K562 (cell line): ENCODE measurements at regions not wholly inside any gene's neighbourhood (a gene's known extent, or its start where the extent isn't known, plus 50 kb on each side); places are given as distances from the start of the nearest gene placed in this dataset.

Experiments used
- ATAC-seq: fragments of 200-7000 bp; cut with Tn5 transposase; 3 replicates; pipeline ENCODE4 v1.9.1; 2020; ENCODE audit warnings: moderate library complexity
- BruUV-seq: library from RNA; stranded (reverse); fragments of 400-500 nt; replicated peaks from 2 replicates; lab custom pipeline; 2021; lab: Mats Ljungman, UMichigan
- CTCF ChIA-PET: fragments of 300-600 bp; formaldehyde crosslinking; extraction: SDS; loops from one replicate; lab custom pipeline; 2021; ENCODE audit warnings: low intra/inter-chr PET ratio; lab: Yijun Ruan, JAX
- POLR2A ChIA-PET: fragments of 300-600, 350-650 bp; sonication (Branson Sonifier 250); formaldehyde crosslinking; extraction: SDS; loops from one replicate; lab custom pipeline; 2021; ENCODE audit warnings: antibody characterized with exemption, inconsistent platforms; lab: Yijun Ruan, JAX
- DNase-seq, 4 experiments: peaks; one replicate each; pipeline versions ENCODE4 v3.0.0 to v3.0.0-alpha.2; 2011 to 2018; ENCODE audit warnings: low spot score in 3 of 4, mixed read lengths in 3 of 4; ENCODE audit errors: extremely low read depth in 1 of 4
- FAIRE-seq: peaks from 2 replicates; lab custom pipeline; 2011; peaks lifted over from hg19 to GRCh38; lab: Jason Lieb, UNC
- H2AFZ ChIP-seq: 2 replicates; pipeline ENCODE4 v1.6.0; 2011; ENCODE audit warnings: low read depth, low read length, control low read depth, inconsistent platforms
- H3K27ac ChIP-seq: fragments of 200-600 bp; 3 replicates; pipeline ENCODE4 v1.8.0; 2011; ENCODE audit warnings: low read depth, mild to moderate bottlenecking, control low read depth, inconsistent platforms, low read length, moderate library complexity, mixed read lengths; ENCODE audit errors: extremely low read depth
- H3K27me3 ChIP-seq, 2 experiments: fragments of 300-600 bp in 1 of 2; 2 replicates in 1 of 2; 3 replicates in 1 of 2; pipeline versions ENCODE4 v1.6.0 to v1.8.0; 2011; ENCODE audit warnings: inconsistent platforms in 2 of 2, low read length in 2 of 2, mild to moderate bottlenecking in 1 of 2, mixed read lengths in 1 of 2, moderate library complexity in 1 of 2; ENCODE audit not compliant: control insufficient read depth in 2 of 2, insufficient read depth in 2 of 2
- H3K36me3 ChIP-seq: fragments of 300-600 bp; 3 replicates; pipeline ENCODE4 v1.8.0; 2011; ENCODE audit warnings: mild to moderate bottlenecking, low read length, inconsistent platforms; ENCODE audit not compliant: control insufficient read depth, insufficient read depth
- H3K4me1 ChIP-seq, 2 experiments: fragments of 200-600 bp in 1 of 2; replicated peaks in 1 of 2; 2 replicates in 1 of 2; 3 replicates in 1 of 2; pipeline versions ENCODE4 v1.5.1 to v1.8.0; 2011; ENCODE audit warnings: inconsistent platforms in 2 of 2, low read length in 2 of 2, mild to moderate bottlenecking in 1 of 2, mixed read lengths in 1 of 2, moderate library complexity in 1 of 2; ENCODE audit not compliant: control insufficient read depth in 2 of 2, insufficient read depth in 2 of 2
- H3K4me2 ChIP-seq: 2 replicates; pipeline ENCODE4 v1.6.1; 2011; ENCODE audit warnings: low read length, control low read depth, inconsistent platforms, mixed read lengths; ENCODE audit not compliant: insufficient read depth
- H3K4me3 ChIP-seq: fragments of 200-600 bp; sonication (generic), shearing (Covaris generic); 2 replicates; pipeline ENCODE4 v1.5.1; 2016; ENCODE audit warnings: control low read depth, inconsistent platforms
- H3K79me2 ChIP-seq: fragments of 200-600 bp; 3 replicates; pipeline ENCODE4 v1.8.0; 2011; ENCODE audit warnings: low read length, inconsistent platforms; ENCODE audit not compliant: control insufficient read depth, insufficient read depth
- H3K9ac ChIP-seq, 2 experiments: 2 replicates each; pipeline versions ENCODE4 v1.6.0 to v1.6.1; 2011; ENCODE audit warnings: low read depth in 2 of 2, low read length in 2 of 2, control low read depth in 1 of 2, inconsistent platforms in 1 of 2, mild to moderate bottlenecking in 1 of 2, mixed read lengths in 1 of 2; ENCODE audit not compliant: insufficient read depth in 1 of 2
- H3K9me1 ChIP-seq: one replicate; pipeline ENCODE4 v1.6.0; 2011; ENCODE audit warnings: inconsistent platforms, mild to moderate bottlenecking, low read length, moderate library complexity; ENCODE audit not compliant: control insufficient read depth, insufficient read depth
- H3K9me3 ChIP-seq: replicated peaks from 2 replicates; pipeline ENCODE4 v1.5.1; 2011; ENCODE audit warnings: low read depth, low read length, inconsistent platforms; ENCODE audit not compliant: control insufficient read depth, insufficient read depth
- H4K20me1 ChIP-seq: replicated peaks from 2 replicates; pipeline ENCODE4 v1.6.1; 2011; ENCODE audit warnings: low read length, inconsistent platforms, mixed read lengths; ENCODE audit not compliant: control insufficient read depth, insufficient read depth
- BHLHE40 ChIP-seq: IDR thresholded peaks from 2 replicates; pipeline ENCODE4 v1.6.1; 2011; ENCODE audit warnings: low read length, improper control_type of control experiment
- LARP7 ChIP-seq: fragments of 450-650 bp; IDR thresholded peaks from 2 replicates; pipeline ENCODE4 v1.6.1; 2016
- POLR2AphosphoS2 ChIP-seq: IDR thresholded peaks from 2 replicates; pipeline ENCODE4 v1.6.1; 2012; ENCODE audit warnings: low read length, improper control_type of control experiment
- RBM25 ChIP-seq: fragments of 200-400 bp; formaldehyde crosslinking; IDR thresholded peaks from 2 replicates; pipeline ENCODE4 v1.6.1; 2018; ENCODE audit warnings: low read length, low read depth, moderate library complexity; ENCODE audit not compliant: severe bottlenecking
- TCF7 ChIP-seq: sonication (generic); IDR thresholded peaks from 2 replicates; pipeline ENCODE4 v1.6.1; 2016; ENCODE audit warnings: antibody characterized with exemption, borderline replicate concordance
- ZNF699 ChIP-seq: fragments of 250-450 bp; sonication (Bioruptor Pico); IDR thresholded peaks from 2 replicates; pipeline ENCODE4 v1.8.0; 2021; ENCODE audit warnings: mild to moderate bottlenecking, moderate library complexity; ENCODE audit not compliant: insufficient replicate concordance
- WGBS: fragments of 100-300 bp; shearing (Covaris generic); methylation state at CpG from one replicate; pipeline ENCODE4 v1.1.6; 2016; ENCODE audit warnings: low coverage, mixed read lengths; ENCODE audit not compliant: insufficient coverage; ENCODE audit errors: missing lambda C conversion rate; 5-methylcytosine and 5-hydroxymethylcytosine counted together
- in situ Hi-C: fragments of 300-500 bp; cut with MboI; formaldehyde crosslinking; loops from 4 replicates; pipeline ENCODE4 v1.15.0; 2018; ENCODE audit warnings: inconsistent platforms, mixed read lengths
- intact Hi-C: fragments of 100-400 bp; cut with micrococcal nuclease; formaldehyde crosslinking; loops from 2 replicates; pipeline ENCODE4 v1.14.2; 2022
- TF ChIP-seq, protein P1 (sequence below): IDR thresholded peaks from 2 replicates; pipeline ENCODE4 v1.6.1; 2014; ENCODE audit warnings: antibody characterized with exemption

DNA sequence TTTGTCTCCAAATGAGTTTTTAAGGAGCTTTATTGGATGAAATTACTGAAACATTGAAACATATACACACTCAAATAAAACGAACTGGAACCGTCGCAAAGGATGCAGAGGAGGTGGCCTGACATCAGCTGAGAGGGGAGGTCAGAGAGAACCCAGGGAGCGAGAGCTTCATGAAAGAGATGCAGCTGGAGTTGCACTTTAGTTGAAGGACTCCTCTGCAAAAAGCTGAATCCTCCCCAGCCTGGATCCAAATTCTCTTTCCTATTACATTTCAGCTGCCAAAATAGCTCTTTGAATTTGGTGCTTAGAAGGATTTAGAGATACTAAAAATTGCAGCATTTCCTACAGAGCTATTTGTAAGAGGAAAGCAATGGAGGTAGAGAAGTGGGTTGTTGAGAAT, 140.0 kb upstream of the DPP6 start:
- TF ChIP-seq LARP7, result no peak
- no peak for TF ChIP-seq TCF7
- TF ChIP-seq POLR2AphosphoS2, result no peak
- TF ChIP-seq, protein P1, sequence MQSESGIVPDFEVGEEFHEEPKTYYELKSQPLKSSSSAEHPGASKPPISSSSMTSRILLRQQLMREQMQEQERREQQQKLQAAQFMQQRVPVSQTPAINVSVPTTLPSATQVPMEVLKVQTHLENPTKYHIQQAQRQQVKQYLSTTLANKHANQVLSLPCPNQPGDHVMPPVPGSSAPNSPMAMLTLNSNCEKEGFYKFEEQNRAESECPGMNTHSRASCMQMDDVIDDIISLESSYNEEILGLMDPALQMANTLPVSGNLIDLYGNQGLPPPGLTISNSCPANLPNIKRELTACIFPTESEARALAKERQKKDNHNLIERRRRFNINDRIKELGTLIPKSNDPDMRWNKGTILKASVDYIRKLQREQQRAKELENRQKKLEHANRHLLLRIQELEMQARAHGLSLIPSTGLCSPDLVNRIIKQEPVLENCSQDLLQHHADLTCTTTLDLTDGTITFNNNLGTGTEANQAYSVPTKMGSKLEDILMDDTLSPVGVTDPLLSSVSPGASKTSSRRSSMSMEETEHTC, result no peak
- TF ChIP-seq RBM25, result no peak
- TF ChIP-seq BHLHE40, result no peak
- no peak for TF ChIP-seq ZNF699 (CRISPR knock-in tag)
- Histone ChIP-seq H4K20me1 (no peaks in the 10 kb centered on the region), H3K9me3 (no peaks in the 10 kb centered on the region), H3K9me1 (no peaks in the 10 kb centered on the region), H3K36me3 (no peaks in the 10 kb centered on the region), H3K9ac (no peak overlapping the region), H3K4me3 (no peak overlapping the region), H3K79me2 (no peaks in the 10 kb centered on the region), H3K4me2 (no peak overlapping the region), H3K27me3 (no peaks in the 10 kb centered on the region), H3K27ac (no peak overlapping the region), H3K4me1 (no peaks in the 10 kb centered on the region), H2AFZ (no peak overlapping the region)
- FAIRE-seq (no peak), DNase-seq (no peak), ATAC-seq (no peak)
- intact Hi-C loops (no loop called here), in situ Hi-C loops (no loop called here)
- CTCF ChIA-PET, result no interaction called here
- no TSS peak for BruUV-seq
- POLR2A ChIA-PET, result interaction anchor here (1.0 kb wide), 2 partner anchors 12 to 15 kb away, joined by 3 to 4 read pairs; no protein-coding TSS in a partner anchor
- 4% methylated on average over 4 of the region's 4 CpGs for WGBS
